HL-60 (cell line): ENCODE measurements at regions not wholly inside any gene's neighbourhood (a gene's known extent, or its start where the extent isn't known, plus 50 kb on each side); places are given as distances from the start of the nearest gene placed in this dataset.

ENCODE experiments used
- DNase-seq, 2 experiments: peaks; one replicate each; pipeline ENCODE4 v3.0.0-alpha.2; 2010 to 2020; ENCODE audit warnings: low read depth in 1 of 2, low spot score in 1 of 2
- H3K27ac ChIP-seq: fragments of 250-450 bp; sonication (Bioruptor Pico); replicated peaks from 2 replicates; pipeline ENCODE4 v1.5.1; 2020; ENCODE audit warnings: mild to moderate bottlenecking, moderate library complexity
- H3K27me3 ChIP-seq: fragments of 250-450 bp; sonication (Bioruptor Pico); 2 replicates; pipeline ENCODE4 v1.5.1; 2021; ENCODE audit warnings: mild to moderate bottlenecking, moderate library complexity; ENCODE audit not compliant: insufficient read depth, poor library complexity, severe bottlenecking
- H3K4me3 ChIP-seq: replicated peaks from 2 replicates; pipeline ENCODE4 v1.5.1; 2011; ENCODE audit warnings: mild to moderate bottlenecking, control low read depth, low read length; ENCODE audit not compliant: insufficient read depth
- GABPA ChIP-seq: IDR thresholded peaks from 2 replicates; pipeline ENCODE4 v1.6.1; 2012; ENCODE audit warnings: low read depth
- POLR2AphosphoS5 ChIP-seq: IDR thresholded peaks from 2 replicates; pipeline ENCODE4 v1.6.1; 2012; ENCODE audit warnings: low read depth
- SPI1 ChIP-seq: IDR thresholded peaks from 2 replicates; pipeline ENCODE4 v1.6.1; 2012; ENCODE audit warnings: low read depth, mild to moderate bottlenecking, borderline replicate concordance
- TF ChIP-seq, protein P1 (sequence below): IDR thresholded peaks from 2 replicates; pipeline ENCODE4 v1.6.1; 2012; ENCODE audit warnings: low read depth; ENCODE audit not compliant: insufficient replicate concordance
- TF ChIP-seq, protein P2 (sequence below): IDR thresholded peaks from one replicate; pipeline ENCODE4 v1.5.1; 2011; ENCODE audit warnings: low read length, control low read depth, inconsistent platforms; ENCODE audit not compliant: insufficient read depth

DNA sequence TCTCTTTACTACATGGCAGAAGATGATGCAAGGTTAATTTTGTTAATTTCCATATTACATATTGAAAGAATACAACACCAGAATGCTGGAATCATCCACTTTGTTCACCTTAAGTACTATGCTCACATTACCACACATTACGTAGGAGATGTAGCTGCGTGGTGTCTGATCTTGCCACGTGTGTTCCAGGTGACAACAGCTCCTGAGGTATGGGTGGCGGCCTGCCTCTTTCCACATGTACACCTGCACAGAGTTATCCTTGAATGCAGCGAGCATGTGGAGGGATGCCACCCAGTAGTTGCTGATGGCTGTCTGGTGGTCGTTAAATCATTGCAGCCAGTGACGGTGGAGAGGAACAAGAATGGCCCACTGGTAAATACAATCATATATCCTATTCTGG, 740.5 kb upstream of the EEF2KMT start:
- no peaks in the 10 kb centered on the region for H3K27me3 ChIP-seq
- no peak for DNase-seq
- no peak overlapping the region for H3K4me3 ChIP-seq
- no peak overlapping the region for H3K27ac ChIP-seq
- TF ChIP-seq, protein P1, sequence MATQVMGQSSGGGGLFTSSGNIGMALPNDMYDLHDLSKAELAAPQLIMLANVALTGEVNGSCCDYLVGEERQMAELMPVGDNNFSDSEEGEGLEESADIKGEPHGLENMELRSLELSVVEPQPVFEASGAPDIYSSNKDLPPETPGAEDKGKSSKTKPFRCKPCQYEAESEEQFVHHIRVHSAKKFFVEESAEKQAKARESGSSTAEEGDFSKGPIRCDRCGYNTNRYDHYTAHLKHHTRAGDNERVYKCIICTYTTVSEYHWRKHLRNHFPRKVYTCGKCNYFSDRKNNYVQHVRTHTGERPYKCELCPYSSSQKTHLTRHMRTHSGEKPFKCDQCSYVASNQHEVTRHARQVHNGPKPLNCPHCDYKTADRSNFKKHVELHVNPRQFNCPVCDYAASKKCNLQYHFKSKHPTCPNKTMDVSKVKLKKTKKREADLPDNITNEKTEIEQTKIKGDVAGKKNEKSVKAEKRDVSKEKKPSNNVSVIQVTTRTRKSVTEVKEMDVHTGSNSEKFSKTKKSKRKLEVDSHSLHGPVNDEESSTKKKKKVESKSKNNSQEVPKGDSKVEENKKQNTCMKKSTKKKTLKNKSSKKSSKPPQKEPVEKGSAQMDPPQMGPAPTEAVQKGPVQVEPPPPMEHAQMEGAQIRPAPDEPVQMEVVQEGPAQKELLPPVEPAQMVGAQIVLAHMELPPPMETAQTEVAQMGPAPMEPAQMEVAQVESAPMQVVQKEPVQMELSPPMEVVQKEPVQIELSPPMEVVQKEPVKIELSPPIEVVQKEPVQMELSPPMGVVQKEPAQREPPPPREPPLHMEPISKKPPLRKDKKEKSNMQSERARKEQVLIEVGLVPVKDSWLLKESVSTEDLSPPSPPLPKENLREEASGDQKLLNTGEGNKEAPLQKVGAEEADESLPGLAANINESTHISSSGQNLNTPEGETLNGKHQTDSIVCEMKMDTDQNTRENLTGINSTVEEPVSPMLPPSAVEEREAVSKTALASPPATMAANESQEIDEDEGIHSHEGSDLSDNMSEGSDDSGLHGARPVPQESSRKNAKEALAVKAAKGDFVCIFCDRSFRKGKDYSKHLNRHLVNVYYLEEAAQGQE = no peak
- TF ChIP-seq POLR2AphosphoS5 (no peak), GABPA (no peak), SPI1 (no peak)
- TF ChIP-seq, protein P2, sequence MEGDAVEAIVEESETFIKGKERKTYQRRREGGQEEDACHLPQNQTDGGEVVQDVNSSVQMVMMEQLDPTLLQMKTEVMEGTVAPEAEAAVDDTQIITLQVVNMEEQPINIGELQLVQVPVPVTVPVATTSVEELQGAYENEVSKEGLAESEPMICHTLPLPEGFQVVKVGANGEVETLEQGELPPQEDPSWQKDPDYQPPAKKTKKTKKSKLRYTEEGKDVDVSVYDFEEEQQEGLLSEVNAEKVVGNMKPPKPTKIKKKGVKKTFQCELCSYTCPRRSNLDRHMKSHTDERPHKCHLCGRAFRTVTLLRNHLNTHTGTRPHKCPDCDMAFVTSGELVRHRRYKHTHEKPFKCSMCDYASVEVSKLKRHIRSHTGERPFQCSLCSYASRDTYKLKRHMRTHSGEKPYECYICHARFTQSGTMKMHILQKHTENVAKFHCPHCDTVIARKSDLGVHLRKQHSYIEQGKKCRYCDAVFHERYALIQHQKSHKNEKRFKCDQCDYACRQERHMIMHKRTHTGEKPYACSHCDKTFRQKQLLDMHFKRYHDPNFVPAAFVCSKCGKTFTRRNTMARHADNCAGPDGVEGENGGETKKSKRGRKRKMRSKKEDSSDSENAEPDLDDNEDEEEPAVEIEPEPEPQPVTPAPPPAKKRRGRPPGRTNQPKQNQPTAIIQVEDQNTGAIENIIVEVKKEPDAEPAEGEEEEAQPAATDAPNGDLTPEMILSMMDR = no peak

DNA sequence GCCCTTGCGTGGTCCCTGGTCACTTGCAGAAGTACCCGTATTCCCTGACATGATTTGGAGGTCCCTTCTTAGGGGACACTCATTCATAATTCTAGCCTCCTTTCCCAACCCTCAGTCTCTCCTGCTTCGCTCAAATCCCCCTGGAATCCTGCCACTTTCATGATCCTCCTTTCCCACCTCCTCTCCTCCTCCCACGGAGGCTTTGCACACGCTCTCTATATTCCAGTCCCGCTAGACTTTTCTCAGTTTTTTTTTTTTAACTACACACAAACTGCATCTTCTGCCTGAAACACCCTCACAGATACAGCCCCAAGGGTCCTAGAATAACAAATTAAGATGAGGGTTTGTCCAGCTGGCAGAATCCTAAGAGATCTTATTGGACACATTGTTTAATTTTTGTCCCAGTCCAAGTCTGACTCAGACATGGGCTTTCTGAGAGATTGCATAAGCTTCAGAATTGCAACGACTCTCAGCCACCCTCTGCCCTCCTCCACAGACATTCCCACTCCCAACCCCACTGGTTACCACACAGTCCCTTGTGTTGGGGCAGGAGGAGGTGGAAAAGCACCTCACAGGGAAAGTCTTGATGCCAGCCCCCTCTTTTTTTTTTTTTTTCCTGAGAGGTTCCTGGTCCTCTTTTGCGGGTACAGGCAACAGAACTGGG, 739.5 kb upstream of the EEF2KMT start:
- H3K4me3 ChIP-seq = no peak overlapping the region
- H3K27ac ChIP-seq = no peak overlapping the region
- TF ChIP-seq, protein P2 = no peak
- TF ChIP-seq SPI1 = no peak
- TF ChIP-seq POLR2AphosphoS5 = no peak
- TF ChIP-seq GABPA = no peak
- TF ChIP-seq, protein P1 = no peak
- no peak for DNase-seq
- H3K27me3 ChIP-seq = no peaks in the 10 kb centered on the region

DNA sequence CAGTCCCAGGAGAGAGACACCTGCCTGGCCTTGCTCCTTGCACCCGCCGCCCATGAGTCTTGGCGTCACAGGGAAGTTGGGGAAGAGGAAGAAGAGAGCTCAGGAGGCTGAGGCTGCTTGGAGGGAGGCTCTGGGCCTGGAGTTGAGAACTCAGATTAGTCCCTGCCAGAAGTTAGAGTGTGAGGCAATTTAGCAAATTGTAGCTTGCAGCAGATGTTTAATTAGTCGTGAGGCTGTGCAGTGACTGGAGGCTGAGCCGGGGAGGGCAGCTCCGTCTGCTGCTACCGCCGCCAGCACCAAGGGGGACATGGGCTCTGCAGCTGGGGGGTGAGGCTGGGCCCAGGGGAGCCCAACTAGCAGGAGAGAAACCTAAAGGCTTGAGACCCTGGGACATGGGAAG, 738.3 kb upstream of the EEF2KMT start:
- Histone ChIP-seq H3K4me3 (no peak overlapping the region), H3K27ac (no peak overlapping the region), H3K27me3 (no peaks in the 10 kb centered on the region)
- no peak for DNase-seq
- TF ChIP-seq, protein P1 = no peak
